ENCODE measurements at regions not wholly inside any gene's neighbourhood (a gene's known extent, or its start where the extent isn't known, plus 50 kb on each side); places are given as distances from the start of the nearest gene placed in this dataset.

DNA sequence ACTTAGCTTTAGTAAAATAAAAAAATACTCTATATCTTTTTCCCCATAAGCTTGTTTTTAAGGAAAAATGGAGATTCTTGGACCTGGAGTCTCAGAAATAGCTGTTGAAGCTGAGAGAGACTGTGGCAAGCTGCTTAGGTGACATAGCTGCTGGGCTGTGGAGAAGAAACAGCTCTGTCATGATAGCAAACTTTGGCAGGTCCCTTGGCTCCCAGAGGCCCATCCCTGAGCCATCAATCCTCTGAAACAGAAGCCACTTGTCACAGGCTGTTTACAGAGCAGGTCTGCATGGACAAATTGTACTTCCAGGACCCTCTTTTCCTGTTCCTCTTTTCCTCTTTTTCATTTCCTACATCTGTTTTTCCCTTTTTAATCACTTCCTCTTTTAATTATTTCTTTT is 1370.1 kb upstream of the CRIM1 start:
- H3K4me3 ChIP-seq (ENCODE audit: low read depth, low read length), result no peak overlapping the region
- no peak for DNase-seq (ENCODE audit: low read depth)
- TF ChIP-seq, protein P1, sequence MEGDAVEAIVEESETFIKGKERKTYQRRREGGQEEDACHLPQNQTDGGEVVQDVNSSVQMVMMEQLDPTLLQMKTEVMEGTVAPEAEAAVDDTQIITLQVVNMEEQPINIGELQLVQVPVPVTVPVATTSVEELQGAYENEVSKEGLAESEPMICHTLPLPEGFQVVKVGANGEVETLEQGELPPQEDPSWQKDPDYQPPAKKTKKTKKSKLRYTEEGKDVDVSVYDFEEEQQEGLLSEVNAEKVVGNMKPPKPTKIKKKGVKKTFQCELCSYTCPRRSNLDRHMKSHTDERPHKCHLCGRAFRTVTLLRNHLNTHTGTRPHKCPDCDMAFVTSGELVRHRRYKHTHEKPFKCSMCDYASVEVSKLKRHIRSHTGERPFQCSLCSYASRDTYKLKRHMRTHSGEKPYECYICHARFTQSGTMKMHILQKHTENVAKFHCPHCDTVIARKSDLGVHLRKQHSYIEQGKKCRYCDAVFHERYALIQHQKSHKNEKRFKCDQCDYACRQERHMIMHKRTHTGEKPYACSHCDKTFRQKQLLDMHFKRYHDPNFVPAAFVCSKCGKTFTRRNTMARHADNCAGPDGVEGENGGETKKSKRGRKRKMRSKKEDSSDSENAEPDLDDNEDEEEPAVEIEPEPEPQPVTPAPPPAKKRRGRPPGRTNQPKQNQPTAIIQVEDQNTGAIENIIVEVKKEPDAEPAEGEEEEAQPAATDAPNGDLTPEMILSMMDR (conservative IDR thresholded peaks at IDR 0.05; ENCODE audit: low read depth, low read length), result no peak

DNA sequence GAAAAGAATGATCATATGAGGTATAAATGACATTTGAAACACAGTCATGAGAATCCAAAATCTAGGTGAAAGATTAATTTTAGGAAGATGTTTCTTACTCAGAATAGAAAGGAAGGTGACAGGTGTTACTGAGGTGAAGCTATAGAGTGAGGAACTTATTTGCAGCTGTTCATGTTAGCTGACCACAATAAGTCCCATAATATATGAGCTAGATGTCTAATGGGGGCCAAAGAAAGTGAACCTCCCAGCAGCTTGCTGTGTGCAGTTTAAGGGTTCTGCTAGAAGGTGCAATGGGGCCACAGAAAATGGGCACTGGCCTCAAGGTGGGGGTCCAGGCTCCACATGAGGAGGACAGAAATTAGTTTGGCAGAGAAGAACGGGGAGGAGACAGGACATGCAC is 1374.9 kb upstream of the CRIM1 start:
- no peak for DNase-seq (ENCODE audit: low read depth)
- no peak overlapping the region for H3K4me3 ChIP-seq (ENCODE audit: low read depth, low read length)
- TF ChIP-seq, protein P1 (conservative IDR thresholded peaks at IDR 0.05; ENCODE audit: low read depth, low read length), result no peak

DNA sequence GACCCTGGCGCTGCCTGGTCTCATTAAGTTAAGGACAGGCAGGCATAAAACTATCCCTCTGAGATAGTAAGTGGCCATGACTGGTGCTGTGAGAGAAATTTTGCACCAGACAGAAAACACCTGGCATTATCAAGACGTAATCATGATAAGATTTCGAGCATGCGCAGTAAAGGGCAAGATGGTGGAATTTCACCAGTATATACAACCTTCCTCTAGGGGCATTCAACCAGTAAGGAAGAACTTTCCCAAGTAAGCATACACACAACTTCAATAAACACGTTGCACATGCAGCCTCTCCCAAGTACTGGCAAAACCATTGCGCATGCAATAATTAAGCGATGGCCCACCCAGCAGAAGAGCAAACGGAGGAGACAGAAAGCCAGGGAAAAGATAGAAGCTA is 1376.4 kb upstream of the CRIM1 start:
- DNase-seq (ENCODE audit: low read depth), result no peak
- TF ChIP-seq, protein P1 (conservative IDR thresholded peaks at IDR 0.05; ENCODE audit: low read depth, low read length), result no peak
- no peak overlapping the region for H3K4me3 ChIP-seq (ENCODE audit: low read depth, low read length)

DNA sequence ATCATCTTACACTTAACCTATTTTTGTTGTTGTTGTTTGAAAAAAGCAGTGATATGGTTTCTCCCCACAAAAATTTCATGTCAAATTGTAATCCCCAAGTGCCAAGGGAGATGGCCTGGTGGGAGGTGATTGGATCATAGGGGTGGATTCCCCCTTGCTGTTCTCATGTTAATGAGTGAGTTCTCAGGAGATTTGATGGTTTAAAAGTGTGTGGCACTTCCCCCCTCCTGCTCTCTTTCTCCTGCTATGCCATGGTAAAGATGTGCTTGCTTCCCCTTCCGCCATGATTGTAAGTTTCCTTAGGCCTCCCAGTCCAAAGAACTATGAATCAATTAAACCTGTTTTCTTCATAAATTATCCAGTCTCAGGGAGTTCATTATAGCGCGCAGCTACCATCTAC is 1362.7 kb upstream of the FAM98A start:
- no peak overlapping the region for H3K4me3 ChIP-seq (ENCODE audit: low read depth, low read length)
- TF ChIP-seq, protein P1 (conservative IDR thresholded peaks at IDR 0.05; ENCODE audit: low read depth, low read length), result no peak
- no peak for DNase-seq (ENCODE audit: low read depth)

DNA sequence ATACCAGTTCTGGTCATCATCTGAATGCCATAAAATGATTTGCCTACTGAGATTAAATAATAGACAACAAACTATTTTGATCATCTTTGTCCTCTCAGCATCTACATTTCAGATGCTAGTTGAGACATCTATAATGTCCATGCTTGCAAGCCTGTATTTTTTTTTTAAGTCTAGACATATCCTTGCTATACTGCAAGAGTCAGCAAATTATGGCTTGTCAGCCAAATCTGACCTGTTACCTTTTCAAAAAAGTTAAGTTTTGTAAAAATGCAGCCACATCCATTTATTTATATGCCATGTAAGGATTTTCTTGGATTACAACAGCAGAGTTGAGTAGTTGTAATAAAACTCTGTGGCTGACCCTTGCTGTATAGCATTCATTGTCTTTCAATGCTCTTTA is 1355.7 kb upstream of the FAM98A start:
- TF ChIP-seq, protein P1 (conservative IDR thresholded peaks at IDR 0.05; ENCODE audit: low read depth, low read length), result no peak
- H3K4me3 ChIP-seq (ENCODE audit: low read depth, low read length), result no peak overlapping the region
- no peak for DNase-seq (ENCODE audit: low read depth)

DNA sequence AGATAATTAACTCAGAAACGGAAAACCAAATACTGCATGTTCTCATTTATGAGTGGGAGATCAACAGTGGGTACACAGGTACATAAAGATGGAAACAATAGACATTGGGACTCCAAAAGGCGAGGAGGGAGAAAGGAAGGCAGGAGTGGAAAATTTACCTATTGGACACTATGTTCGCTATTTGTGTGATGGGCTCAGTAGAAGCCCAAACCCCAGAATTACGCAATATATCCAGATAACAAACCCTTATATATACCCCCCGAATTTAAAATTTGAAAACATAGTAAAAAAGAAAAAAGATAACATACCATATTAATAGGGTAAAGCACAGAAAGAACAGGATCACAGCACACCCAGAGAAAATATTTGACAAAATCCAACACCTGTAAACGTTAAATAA is 1351.7 kb upstream of the FAM98A start:
- DNase-seq (ENCODE audit: low read depth), result no peak
- TF ChIP-seq, protein P1 (conservative IDR thresholded peaks at IDR 0.05; ENCODE audit: low read depth, low read length), result no peak
- H3K4me3 ChIP-seq (ENCODE audit: low read depth, low read length), result no peak overlapping the region

DNA sequence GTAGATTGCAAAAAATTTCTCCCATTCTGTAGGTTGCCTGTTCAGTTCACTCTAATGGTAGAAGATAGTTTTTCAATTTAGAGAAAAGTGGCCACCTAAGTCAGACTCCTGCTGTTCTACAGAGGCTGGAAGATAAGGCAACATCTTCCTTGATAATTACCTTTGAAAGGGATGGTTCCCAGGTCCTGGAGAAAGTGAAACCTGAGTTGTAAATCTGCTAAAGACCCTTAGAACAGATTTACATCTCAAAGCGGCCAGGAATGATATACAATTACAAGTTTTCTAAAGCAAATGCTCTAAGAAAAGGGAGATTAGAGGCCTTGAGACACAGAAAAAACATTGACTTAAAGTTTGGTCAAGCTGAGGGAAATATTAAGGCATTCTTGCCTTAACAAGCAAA is 1350.2 kb upstream of the FAM98A start:
- no peak for DNase-seq (ENCODE audit: low read depth)
- H3K4me3 ChIP-seq (ENCODE audit: low read depth, low read length), result no peak overlapping the region
- TF ChIP-seq, protein P1 (conservative IDR thresholded peaks at IDR 0.05; ENCODE audit: low read depth, low read length), result no peak
